Activated CD8-positive, alpha-beta memory T cell treated with anti-CD3 and anti-CD28 coated beads for 1 hour (primary cell): ENCODE measurements at regions not wholly inside any gene's neighbourhood (a gene's known extent, or its start where the extent isn't known, plus 50 kb on each side); places are given as distances from the start of the nearest gene placed in this dataset.

ENCODE experiments used
- DNase-seq, 2 donors: peaks; one replicate each; pipeline ENCODE4 v3.0.0-alpha.2; 2020; ENCODE audit warnings: low read depth in 1 of 2; ENCODE audit errors: extremely low read depth in 1 of 2

DNA sequence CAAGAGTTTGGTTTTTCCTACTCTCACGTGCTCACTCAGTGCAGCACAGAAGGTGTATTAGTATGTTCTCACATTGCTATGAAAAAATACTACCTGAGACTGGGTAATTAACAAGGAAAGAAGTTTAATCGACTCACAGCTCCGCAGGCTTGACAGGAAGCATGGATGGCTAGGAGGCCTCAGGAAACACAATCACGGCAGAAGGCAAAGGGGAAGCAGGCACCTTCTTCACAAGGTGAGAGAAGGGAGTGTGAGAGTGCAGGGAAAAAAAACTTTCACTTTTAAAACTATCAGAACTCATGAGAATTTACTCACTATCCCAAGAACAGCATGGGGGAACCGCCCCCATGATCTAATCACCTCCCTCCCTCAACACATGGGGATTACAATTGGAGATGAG is 185.8 kb upstream of the TMPO start:
- DNase-seq: no peak

DNA sequence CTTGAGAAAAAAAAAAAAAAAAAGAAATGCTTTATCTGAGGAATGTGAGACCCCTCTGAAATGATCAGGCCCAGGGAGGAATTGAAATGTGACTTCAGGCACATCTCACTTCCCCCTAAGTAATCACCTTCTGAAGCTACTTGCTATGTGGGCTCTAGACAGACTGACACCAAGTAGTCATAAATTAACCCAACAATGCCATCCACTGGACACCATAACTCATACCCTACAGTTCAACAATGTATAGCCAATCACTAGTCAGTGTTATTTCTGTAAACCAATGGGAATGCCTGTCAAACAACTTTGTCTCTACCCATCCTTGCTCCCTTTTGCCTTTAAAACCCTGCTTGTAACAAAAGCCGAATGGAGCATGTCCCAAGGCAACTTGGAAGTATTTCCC is 182.7 kb upstream of the TMPO start:
- no peak for DNase-seq

DNA sequence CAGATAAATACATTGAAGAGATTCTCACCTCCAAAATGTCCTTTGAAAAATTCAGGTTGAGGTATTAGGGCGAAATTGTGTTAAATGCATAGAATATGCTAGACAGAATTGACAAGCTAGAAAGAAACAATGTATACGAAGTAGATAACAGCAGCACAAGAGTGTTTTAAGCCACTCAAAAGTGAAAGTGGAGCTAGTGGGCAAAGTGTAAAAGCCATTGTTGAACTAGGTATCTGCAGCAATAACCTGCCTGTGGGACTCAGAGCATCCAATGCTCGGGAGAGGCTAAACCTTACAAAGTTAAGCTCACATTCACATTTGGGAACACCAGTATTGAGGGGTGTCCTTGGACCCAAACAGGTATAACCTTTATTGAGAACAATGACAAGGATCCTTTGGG is 180.6 kb upstream of the TMPO start:
- no peak for DNase-seq

DNA sequence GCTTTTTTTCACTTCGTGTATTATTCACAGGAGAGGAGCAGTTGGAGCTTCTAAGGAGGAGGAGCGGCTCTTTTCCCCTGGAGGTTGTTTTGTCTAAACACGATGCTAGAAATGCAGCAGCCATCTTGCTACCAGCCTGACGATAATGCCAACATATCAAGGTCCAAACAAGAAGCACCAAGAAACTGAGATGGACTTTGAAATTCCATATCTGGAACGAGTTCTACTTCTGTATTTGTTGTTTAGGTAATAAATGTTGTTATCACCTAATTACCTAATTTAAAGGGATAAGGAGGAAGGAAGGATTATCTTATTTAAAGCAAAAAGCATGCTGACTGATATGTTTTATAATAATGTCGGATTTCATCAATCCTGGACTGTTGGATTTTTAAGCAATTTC is 174.4 kb upstream of the TMPO start:
- DNase-seq: no peak

DNA sequence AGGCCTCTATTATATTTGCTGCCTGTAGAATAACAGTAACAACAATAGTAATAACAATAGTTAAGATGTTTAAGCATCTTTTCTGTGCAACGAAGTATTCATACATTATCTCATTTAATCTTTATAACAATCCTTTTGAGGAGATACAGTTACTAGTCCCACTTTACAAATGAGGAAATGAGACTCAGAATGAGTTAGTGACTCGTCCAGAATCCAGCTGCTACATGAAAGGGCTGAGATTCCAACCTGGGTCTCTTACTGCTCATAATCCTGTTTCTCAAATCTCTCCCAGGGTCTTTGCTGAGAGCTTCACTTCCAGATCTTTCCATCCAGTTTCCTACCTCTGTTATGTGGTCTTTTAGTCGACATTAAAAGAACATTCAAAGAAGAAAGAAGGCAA is 173.7 kb upstream of the TMPO start:
- no peak for DNase-seq

DNA sequence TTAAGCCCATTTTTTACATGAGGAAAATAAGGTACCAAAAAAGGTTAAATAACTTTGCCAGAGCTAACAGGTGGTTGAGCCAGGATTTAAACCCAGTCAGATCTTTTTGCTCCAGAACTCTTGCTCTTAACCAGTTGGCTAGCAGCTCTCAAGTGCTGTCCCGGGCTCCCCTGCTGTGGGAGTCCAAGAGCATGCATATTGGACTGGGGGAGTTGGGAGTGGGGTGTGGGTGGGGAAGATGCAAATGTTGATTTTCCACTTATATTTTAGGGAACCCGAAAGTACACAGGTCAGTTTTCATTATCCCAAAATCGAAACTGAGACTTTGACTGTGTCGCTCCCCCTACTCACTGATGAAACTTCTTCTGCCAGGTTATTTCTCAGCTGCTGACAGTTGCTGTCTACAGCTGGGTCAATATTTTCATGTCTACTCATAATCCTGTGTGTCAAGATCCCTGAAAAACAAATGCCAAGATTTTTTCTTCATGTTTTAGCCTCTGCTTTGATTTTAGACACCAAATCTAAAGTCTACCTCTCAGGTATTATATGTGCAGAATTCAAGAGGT is 172.3 kb upstream of the TMPO start:
- DNase-seq: no peak

DNA sequence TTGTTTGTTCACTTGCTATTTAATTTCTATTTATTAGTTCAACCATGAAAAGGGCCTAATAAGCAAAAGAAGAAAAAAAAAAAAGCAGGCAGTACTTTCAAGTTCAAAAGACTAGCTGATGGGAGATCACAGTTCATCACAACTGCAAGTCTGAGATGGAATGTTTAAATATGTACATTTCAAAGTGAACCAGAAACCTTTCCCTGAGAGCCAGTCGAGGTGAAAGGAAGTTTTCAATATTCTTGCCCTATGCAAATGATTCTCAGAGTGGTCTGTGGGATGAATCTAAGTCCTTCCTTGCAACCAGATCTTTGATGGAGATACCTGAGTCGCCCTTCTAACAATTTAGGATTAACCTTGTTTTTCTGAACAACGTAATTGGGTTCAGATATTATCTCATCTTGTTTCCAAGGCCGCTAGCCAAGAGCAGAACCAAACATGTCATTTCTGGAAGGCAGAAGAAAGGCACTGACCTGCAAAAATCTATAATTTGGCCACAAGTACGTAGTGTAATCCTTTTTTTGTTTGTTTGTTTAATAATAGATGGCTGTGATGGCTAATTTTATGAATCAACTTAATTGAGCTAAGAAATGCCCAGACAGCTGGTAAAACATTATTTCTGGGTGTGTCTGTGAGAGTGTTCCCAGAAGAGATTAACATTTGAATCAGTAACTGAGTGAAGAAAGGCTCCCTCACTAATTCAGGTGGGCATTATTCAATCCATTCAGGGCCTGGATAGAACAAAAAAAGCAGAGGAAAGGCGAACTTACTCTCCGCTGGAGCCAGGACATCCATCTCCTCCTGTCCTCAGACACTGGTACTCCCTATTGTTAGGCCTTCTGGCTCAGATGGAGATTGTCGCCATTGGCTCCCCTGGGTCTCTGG is 171.1 kb upstream of the TMPO start:
- no peak for DNase-seq

DNA sequence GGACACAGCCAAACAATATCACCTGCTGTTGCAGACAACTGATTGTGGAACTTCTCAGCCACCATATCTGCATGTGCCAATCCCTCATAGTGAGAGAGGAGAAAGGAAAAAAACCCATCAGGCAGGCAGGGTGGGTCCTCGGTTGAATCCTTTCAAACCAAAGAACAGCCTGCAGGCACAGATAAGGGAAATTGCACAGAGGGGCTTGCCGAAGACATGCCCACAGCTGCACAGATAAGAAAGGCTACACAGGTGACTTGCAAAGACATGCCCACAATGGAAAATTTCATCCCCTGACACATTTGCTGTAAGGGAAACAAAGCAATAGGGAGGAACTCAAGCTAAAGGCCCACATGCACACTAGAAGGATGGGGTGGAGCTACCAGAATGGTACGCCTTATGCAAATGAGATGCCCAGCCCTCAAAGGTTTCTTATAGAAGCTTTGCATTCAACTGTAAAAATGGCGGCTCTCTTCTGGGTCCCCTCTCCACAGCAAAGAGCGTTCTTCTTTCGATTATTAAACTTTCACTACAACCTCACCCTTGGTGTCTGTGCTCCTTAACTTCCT is 170.0 kb upstream of the TMPO start:
- DNase-seq: no peak

DNA sequence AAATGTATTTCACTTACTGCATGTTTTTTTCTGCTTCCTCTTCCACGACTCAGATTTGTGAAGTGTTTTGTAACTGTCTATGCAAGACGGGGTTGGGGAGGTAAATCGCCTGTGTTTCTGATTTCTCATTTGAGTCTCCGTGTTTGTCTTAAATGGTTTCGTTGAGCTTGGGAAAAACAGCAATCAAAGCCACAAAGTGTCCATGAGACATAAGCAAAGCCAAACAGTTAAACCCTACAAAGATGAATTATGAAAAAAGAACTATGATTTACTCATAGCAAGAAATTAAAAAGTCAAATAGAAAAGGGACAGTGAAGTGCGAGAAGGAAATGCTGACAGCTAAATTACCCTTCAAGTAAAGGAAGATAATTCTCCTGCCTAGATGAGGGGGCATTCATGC is 164.3 kb upstream of the TMPO start:
- DNase-seq: no peak

DNA sequence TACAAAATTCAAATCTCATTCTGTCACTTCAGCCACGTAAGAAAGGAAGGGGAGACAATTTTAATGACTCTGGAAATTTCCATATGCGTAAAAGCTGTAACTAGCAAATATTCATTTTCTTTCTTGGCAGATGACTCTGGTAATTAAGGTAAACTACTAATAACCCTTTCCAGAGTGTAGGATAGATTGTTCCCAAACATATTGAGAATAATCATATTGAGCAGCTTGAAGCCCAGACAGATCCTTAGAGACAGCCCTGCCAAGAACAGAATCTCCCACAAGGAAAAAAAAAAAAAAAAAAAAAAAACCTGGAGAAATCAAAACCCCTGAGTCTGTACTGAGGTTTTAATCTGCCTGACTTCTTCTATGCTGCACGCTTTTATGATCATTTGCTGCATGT is 163.6 kb upstream of the TMPO start:
- no peak for DNase-seq

DNA sequence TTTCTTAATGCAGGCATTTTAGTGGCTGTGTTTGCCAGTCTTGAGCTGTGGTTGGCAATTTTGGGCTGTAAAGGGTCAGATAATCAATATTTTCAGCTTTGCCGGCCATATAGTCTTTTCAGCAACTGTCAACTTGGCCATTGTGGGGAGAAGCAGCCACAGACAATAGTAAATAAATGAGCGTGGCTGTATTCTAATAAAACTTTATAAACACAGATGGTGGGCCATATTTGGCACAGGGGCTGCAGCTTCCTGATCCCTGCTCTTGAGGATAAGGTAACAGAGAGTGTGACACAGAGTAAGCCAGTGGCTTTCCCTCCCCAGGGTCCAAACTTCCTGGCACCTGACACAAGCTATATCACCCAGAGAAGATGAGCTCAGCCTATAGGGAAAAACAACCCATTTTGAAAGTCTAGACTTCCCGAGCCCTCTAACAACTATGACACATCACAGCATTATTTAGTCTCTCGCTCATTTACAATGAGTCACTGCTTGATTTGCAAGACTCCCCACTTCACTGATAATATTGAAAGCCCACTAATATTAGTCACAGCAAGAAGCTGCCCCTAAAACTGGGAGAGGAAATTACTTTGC is 163.1 kb upstream of the TMPO start:
- DNase-seq: no peak

DNA sequence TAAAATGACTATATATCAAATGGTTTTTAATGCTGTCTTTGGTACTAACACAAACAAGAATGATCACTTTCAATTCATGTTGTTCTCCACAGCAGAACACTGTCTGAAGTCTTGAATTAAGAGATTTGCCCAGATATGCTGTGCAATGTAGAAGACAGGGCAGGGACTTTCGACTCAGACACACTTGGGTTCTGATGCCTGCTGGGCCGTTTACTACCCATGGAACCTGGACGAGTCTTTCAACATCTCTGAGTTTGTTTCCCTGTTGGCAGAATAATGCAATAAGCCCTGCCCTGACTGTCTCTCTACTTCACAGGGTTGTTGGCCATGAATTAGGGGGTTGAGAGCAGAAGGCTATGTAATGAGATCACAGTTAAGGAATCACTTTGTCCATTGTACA is 162.6 kb upstream of the TMPO start:
- no peak for DNase-seq

DNA sequence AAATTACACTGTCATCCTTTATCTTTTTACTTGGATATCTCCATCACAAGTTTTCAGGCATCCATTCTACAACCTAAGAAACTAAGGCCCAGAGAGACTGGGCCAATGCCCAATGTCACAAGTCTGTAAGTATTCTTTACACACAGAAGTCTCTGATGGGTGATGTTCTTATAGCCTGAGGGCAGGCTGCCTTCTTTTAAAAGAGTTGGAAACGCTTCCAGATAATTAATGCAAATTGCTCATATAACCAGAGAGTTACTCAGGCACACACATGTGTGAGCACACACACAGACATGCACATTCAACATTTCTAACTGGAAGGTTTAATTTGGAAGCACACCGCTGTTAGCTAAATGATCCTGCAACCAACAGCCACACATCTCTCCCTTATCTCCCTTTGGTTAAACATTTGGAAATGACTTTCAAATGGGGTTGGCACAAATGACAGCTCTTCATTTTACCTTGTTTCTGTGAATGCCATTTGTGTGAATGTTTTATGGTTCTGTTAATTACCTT is 160.8 kb upstream of the TMPO start:
- DNase-seq: no peak

DNA sequence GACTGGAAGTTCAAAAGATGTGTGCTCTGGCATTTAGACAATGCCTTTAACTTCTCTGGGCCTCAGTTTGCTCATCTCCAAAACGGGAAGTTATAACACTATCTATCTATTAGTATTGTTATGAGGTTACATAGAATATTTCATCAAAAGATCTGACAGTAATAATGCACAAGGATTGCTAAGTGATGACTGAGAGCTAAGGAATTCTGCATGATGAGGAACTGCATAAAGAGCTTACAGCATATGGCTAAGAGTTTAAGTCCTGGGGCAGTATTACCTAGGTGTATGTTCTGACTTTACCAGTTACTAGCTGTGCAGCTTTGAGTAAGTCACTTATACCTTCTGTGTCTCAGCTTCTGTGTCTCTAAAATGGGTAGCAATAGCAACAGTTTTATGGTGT is 160.1 kb upstream of the TMPO start:
- DNase-seq: no peak

DNA sequence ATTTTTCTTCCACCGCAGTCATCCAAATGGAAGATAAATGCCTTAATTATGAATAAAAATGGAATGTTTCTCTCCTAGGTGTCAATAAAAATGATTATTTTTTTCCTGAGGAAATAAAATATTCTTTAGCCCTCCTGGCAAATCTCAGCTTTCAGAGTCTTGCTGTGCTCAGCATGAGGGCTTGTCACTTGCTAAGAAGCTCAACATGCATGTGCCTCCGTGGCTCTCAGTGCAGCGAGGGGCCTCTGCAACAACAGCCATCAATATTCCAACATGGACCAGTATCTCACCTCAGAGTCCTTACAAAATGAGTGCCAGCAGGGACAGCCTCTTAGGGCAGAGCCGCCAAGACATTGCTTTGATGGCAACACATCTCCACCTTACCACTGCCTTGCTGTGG is 159.5 kb upstream of the TMPO start:
- DNase-seq: no peak

DNA sequence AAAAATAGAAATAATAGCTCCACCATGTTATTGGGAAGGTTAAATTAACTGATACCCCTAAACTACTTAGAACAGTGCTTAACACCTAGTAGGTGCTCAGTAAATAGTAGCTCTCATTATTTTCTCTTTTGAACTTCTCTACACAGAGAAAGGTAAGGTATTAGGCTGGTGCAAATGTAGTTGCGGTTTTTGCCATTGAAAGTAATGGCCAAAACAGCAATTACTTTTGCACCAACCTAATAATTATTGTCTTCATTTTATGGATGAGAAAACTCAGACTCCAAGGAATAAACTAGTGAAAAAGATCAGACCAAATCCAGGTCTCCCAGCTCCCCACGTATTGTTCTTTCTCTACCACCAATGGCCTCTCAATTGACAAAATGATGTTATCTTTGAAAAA is 157.2 kb upstream of the TMPO start:
- DNase-seq: no peak

DNA sequence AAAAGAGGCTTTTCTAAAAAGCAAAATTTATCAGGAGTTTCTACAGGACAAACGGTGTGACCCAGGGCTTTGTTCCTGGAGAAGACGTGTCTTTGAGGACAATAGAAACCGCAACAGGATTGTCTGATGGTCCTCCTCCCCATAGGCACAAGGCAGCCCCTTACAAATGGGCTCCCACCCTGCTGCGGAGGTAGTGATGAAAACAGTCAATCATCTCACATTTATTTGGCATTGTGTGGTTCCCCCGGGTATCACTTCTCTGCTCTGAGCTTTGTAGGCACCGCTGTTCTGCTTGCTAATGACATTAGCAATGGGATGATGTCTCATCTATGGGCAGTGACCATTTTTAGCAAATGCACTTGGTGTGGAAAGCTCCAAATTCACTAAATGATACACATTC is 155.5 kb upstream of the TMPO start:
- no peak for DNase-seq

DNA sequence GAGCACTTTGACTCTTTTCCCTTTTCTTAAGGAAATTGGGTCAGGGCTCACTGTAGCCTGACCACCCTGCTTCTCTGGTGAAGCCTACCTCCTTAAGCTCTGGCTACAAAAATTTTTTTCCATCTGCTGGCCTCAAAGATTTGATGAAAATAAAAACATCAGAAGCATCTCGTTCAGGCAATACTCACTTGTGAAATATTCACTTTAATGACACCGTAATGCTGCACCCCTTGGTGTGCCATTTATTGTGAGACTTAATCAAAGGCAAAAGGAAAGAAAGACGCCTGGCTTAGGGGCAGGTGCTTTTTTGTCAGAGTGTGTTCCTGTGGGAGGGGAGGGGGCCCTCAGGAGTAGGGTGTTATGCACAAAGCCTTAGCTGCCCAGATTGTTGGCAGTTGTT is 155.0 kb upstream of the TMPO start:
- DNase-seq: no peak

DNA sequence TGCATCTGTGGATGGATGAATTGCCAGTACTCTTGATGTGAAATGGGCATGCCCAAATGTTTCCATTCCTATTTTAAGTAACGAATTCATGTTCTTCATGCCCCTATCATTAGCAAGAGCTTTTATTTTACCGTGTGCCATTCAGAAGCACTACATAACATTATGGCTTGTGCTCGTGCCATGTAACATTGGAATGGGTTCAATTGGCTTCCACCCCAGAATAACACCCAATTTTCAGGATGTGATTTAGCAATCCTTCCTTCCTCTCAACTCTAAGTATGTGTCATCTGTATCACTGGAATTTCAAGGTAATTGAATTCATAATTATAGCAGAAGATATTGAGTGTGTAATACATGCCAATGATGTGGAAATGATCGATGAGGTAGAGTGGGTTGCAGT is 145.8 kb upstream of the TMPO start:
- no peak for DNase-seq

DNA sequence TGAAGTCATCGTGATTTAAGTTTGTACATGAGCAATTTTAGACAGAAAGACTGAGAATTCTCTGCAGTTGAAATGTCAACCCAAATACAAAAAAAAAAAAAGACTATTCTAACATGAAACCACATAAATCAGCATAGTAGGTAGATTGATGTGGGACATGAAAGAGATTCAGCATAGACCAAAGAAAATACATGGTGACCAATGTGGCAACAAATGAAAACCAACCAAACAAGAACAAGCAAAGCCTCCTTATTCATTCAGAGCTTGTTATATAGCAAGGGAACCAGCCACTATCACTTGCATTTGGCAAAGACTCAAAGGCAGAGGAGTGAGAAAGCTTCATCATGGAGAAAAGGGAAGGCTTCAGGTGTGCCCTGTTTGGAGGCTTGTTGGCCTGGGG is 144.4 kb upstream of the TMPO start:
- DNase-seq: no peak

DNA sequence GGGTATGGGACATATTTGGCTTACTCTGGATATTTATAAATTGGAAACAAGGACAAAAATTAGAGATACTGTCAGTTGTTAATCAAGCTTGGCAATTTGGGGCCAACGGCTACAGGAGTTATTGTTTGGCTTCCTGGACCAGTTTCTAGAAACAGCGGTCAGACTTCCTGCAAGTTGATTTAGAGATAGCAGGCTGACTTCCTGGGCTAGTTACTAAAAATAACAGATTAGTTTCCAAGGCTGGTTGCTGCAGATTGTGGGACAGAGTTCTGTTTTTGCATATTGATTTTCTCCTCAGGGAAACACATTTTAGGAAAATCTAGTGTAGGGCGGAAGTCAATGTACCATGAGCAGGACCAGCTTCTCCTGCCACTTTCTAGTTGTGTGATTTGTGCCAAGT is 144.0 kb upstream of the TMPO start:
- no peak for DNase-seq
